Heart right ventricle (tissue), 16 donors: ENCODE measurements at regions not wholly inside any gene's neighbourhood (a gene's known extent, or its start where the extent isn't known, plus 50 kb on each side); places are given as distances from the start of the nearest gene placed in this dataset.
"Not testable (repeated sequence)": the region's sequence is repeated elsewhere in the genome, so short reads cannot be mapped to it uniquely, and the experiment has no call there.

Experiments used
- ATAC-seq, 8 donors: fragments of 200-7000 bp; cut with Tn5 transposase; one replicate each; pipeline ENCODE4 v1.9.1; 2020; ENCODE audit warnings: mild to moderate bottlenecking in 8 of 8, moderate library complexity in 8 of 8, moderate number of reproducible peaks in 1 of 8
- DNase-seq, 2 donors: peaks; one replicate each; pipeline ENCODE4 v3.0.0-alpha.2; 2020
- H3K27ac ChIP-seq, 10 donors: fragments of 200-600 bp; sonication (generic) in 2 of 10; one replicate each; pipeline versions ENCODE4 v1.5.0 to v1.8.0; 2020 to 2022; ENCODE audit warnings: mild to moderate bottlenecking in 3 of 10
- H3K27me3 ChIP-seq, 7 donors: fragments of 200-600 bp; one replicate each; pipeline ENCODE4 v1.8.0; 2021 to 2022; ENCODE audit warnings: mild to moderate bottlenecking in 2 of 7
- H3K36me3 ChIP-seq, 9 donors: fragments of 200-600 bp; sonication (generic) in 1 of 9; one replicate each; pipeline versions ENCODE4 v1.5.0 to v1.8.0; 2020 to 2022; ENCODE audit warnings: mild to moderate bottlenecking in 2 of 9
- H3K4me1 ChIP-seq, 9 donors: fragments of 200-600 bp; sonication (generic) in 1 of 9; one replicate each; pipeline versions ENCODE4 v1.5.0 to v1.8.0; 2020 to 2022; ENCODE audit warnings: mild to moderate bottlenecking in 4 of 9
- H3K4me3 ChIP-seq, 10 donors: fragments of 200-600 bp; sonication (generic) in 2 of 10; one replicate each; pipeline versions ENCODE4 v1.5.0 to v1.8.0; 2020 to 2022; ENCODE audit warnings: mild to moderate bottlenecking in 7 of 10, moderate library complexity in 2 of 10
- H3K9me3 ChIP-seq, 11 donors: fragments of 200-600 bp in 10 of 11; sonication (generic) in 2 of 11; one replicate each; pipeline versions ENCODE4 v1.5.0 to v1.8.0; 2013 to 2022; ENCODE audit warnings: mild to moderate bottlenecking in 2 of 11, control low read depth in 1 of 11, moderate library complexity in 1 of 11
- CTCF ChIP-seq, 9 donors: fragments of 200-600 bp; sonication (generic) in 2 of 9; IDR thresholded peaks; one replicate each; pipeline versions ENCODE4 v1.5.0 to v1.8.0; 2021 to 2022; ENCODE audit warnings: antibody characterized with exemption in 9 of 9, mild to moderate bottlenecking in 5 of 9, moderate library complexity in 1 of 9
- WGBS, 2 donors: extraction: QIAGEN DNeasy Blood & Tissue Kit; methylation state at CpG; one replicate each; pipeline ENCODE4 v1.1.7; 2013; ENCODE audit warnings: inconsistent platforms in 1 of 2; 5-methylcytosine and 5-hydroxymethylcytosine counted together
- intact Hi-C, 10 donors: fragments of 100-400 bp; cut with DNase I; formaldehyde crosslinking; loops; one replicate each; pipeline versions ENCODE4 v1.11.1 to v1.14.2; 2022
- donor health status: Arrhythmogenic right ventricular cardiomyopathy.
- donor health status: ischemic (EF 13 %, LVEDD 7.1; RV severe dilation, severe dysfunction).
- donor health status: healthy with polysubstance abuse.
- donor health status: DM: no; HTN: yes; CAD: no.
- donor health status: DM: no; HTN: no; CAD: no.
- donor health status: ischemic (EF 25% LVEDD 6.9; RV normal size, moderate dysfunction).
- donor health status: ischemic (EF 25% LVEDD 5.7; RV mildly dilated, moderate dysfunction).
- donor health status: healthy.
- donor health status: DM: yes; HTN: yes; CAD: no.
- donor health status: Ischemic cardiomyopathy.
- donor health status: ischemic (EF 35%, LVEDD 5.7; RV mildly dilated, moderate dysfunction).
- donor health status: nonischemic (EF 11% LVEDD 7.7; RV severe dilation, severe dysfunction).
- donor health status: DM: yes; HTN: yes; CAD: no.
- donor health status: PGD.
- donor health status: ischemic (EF 29% LVEDD 5.4; RV normal size, mild dysfunction).
- donor health status: nonischemic (EF 23%, LVEDD 6.1; RV moderate dilation, normal function).

- Histone ChIP-seq H3K36me3 (no peaks in the 10 kb centered on the region), H3K9me3 (peaks cover 0 to 2% (median 0%) of the 10 kb centered on the region in 11 donors), H3K27ac (no peak overlapping the region), H3K27me3 (no peaks in the 10 kb centered on the region), H3K4me1 (no peaks in the 10 kb centered on the region), H3K4me3 (no peak overlapping the region)
- ATAC-seq = no peak
- 89 to 92% methylated on average over 2 of the region's 2 CpGs for WGBS, 2 donors
- no peak for TF ChIP-seq CTCF (IDR thresholded peaks at IDR 0.05)
- intact Hi-C loops = no loop called here
- DNase-seq = no peak
Observed at GRCh38 chr4:158397781-158398180, 123.9 kb upstream of the RXFP1 start.

- H3K27me3 ChIP-seq, H3K4me3 ChIP-seq, H3K27ac ChIP-seq, ATAC-seq, DNase-seq, H3K4me1 ChIP-seq, intact Hi-C loops, H3K36me3 ChIP-seq: not testable (repeated sequence)
- H3K9me3 ChIP-seq = peaks cover 0 to 12% (median 0%) of the 10 kb centered on the region in 11 donors
- 94% methylated on average over 29 of the region's 29 CpGs for WGBS, 2 donors
Observed at GRCh38 chr4:158407961-158408360, 113.7 kb upstream of the RXFP1 start.

GRCh38 chr4:158410272-158410671 is 111.4 kb upstream of the RXFP1 start:
- TF ChIP-seq CTCF (IDR thresholded peaks at IDR 0.05) = peak in 2 of 9 donors; percentile 3 to 9
- 58 to 64% methylated on average over 3 of the region's 3 CpGs for WGBS, 2 donors
- intact Hi-C loops = no loop called here
- H3K36me3 ChIP-seq = no peaks in the 10 kb centered on the region
- H3K4me1 ChIP-seq = no peaks in the 10 kb centered on the region
- no peaks in the 10 kb centered on the region for H3K27me3 ChIP-seq
- no peak overlapping the region for H3K4me3 ChIP-seq
- ATAC-seq (no peak), DNase-seq (no peak)
- no peak overlapping the region for H3K27ac ChIP-seq
- peaks cover 0 to 6% (median 0%) of the 10 kb centered on the region in 11 donors for H3K9me3 ChIP-seq

- Histone ChIP-seq H3K36me3 (no peaks in the 10 kb centered on the region), H3K4me3 (no peak overlapping the region), H3K27me3 (no peaks in the 10 kb centered on the region), H3K4me1 (no peaks in the 10 kb centered on the region), H3K9me3 (peaks cover 0 to 6% (median 0%) of the 10 kb centered on the region in 11 donors), H3K27ac (no peak overlapping the region)
- WGBS, 2 donors = 51 to 52% methylated on average over 2 of the region's 2 CpGs
- ATAC-seq (peak in 1 of 8 donors; percentile 28), DNase-seq (no peak)
- no peak for TF ChIP-seq CTCF (IDR thresholded peaks at IDR 0.05)
- intact Hi-C loops = no loop called here
Observed at GRCh38 chr4:158411269-158411668, 110.4 kb upstream of the RXFP1 start.

GRCh38 chr4:158418679-158419078 is 103.0 kb upstream of the RXFP1 start:
- intact Hi-C loops, H3K27me3 ChIP-seq, H3K4me1 ChIP-seq, H3K9me3 ChIP-seq, ATAC-seq, H3K4me3 ChIP-seq, DNase-seq, H3K27ac ChIP-seq, H3K36me3 ChIP-seq: not testable (repeated sequence)
- WGBS, 2 donors = 81 to 85% methylated on average over 4 of the region's 4 CpGs
